NOMO-1 treated with DMSO at 0.1 percent for 48 hours (cell line): ENCODE measurements at regions not wholly inside any gene's neighbourhood (a gene's known extent, or its start where the extent isn't known, plus 50 kb on each side); places are given as distances from the start of the nearest gene placed in this dataset.
"Not testable (repeated sequence)": the region's sequence is repeated elsewhere in the genome, so short reads cannot be mapped to it uniquely, and the experiment has no call there.

Source experiments
- DNase-seq: peaks from one replicate; lab custom pipeline; 2025; ENCODE audit not compliant: unreplicated experiment; lab: John Stamatoyannopoulos, UW

DNA sequence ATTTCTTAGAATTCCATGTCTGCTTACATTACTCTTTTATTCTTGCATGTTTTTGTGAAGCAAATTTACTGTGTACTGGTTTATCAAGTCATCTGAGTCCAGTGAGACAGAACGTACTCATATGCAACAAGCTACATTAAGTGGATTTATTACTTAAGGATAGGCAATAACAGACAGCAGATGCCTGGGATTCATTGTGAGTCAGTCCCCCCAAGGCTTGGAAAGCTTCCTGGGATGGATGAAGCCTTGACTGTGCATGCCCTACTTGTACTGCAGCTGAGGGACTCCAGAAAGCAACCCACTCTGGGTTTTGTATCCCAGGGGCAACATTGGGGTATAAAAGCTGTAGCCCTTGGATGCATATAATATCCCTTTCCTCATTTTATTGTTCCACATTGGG is 113.4 kb upstream of the RAB18 start:
- no peak for DNase-seq

DNA sequence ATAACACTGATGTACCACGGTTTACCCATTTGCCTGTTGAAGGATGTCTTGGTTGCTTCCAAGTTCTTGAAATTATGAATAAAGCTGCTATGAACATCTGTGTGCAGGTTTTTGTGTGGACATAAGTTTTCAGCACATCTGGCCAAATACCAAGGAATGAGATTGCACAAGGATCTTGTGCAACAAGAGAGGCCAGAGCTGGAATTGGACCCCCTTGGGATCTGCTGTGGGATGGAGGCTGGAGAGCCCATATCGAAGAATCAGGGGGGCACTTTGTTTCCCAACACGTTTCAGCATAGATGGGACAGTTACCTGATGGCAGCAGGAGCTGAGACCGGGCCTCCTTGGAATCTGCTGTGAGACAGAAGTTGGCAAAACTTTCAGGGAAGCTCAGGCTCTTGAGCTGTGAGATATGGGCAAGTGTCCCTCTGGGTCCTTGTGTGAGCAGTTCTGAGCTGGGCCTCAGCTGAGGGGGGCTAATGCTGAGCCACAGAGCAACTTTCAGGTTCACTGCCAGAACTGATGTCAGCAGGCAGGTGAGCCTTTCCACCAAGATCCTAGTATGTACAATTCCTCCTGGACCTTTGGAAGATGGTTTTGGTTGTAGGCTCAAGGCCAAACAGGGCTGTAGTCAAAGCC is 115.2 kb upstream of the RAB18 start:
- DNase-seq, result no peak

DNA sequence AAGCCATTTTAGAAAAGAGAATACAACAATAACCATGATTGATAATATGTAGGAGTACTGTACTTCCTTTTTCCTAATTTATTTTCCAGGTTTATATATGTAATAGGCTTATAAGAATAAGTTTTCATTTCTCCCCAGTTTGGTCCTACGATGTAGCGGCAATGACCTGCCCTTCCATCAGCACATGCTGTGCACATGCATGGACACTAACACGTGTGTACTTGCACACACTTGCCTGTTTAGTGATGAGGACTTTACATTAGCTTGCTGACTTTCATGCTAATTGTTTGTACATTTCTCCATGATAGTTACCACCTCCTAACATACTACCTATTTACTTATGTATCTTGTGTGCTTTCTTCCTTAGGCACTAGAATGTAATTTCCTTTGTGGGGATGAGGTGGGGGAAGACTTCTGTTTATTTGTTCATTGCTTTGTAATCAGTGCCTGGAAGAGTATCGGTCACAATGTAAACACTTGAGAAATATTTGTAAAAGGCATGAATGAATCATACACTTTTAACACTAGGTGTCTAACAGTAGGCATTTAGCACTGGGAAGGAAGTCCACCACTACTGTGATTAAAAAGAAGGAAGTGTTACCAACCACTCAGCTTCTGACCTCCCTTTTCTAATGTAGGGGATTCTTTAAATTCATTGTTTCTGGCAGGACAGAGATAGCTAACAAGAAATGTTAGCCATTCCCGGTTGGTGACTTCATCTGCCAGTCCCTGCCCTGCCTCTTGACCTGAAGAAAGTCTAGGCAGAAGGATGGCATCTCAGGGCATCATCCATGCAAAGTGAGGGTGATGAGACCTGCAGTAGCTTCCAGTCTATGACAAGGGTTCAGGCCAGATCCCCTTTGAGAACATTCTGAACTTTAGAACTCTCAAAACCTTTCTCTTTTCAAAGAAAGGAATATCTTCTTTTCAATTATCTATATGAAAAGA is 120.2 kb upstream of the RAB18 start:
- peak; percentile 63 for DNase-seq

DNA sequence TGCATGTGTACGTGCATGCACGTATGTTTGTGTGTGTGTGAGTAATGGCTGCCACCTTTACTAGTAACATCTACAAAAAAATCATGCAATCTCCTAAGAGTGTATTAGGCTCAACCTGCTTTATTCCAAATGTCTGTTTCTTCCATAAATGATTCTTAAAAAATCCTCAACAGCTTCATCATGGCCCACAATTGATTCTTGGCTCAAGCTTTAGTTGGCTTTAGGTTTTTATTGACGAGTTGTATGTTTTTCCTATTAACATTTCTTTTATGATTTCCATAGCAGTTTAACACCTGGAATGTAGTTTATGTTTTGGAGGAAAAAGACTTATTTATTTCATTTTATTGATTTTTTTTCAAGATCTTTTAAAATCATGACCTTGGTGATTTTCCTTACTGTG is 121.9 kb upstream of the RAB18 start:
- no peak for DNase-seq

DNA sequence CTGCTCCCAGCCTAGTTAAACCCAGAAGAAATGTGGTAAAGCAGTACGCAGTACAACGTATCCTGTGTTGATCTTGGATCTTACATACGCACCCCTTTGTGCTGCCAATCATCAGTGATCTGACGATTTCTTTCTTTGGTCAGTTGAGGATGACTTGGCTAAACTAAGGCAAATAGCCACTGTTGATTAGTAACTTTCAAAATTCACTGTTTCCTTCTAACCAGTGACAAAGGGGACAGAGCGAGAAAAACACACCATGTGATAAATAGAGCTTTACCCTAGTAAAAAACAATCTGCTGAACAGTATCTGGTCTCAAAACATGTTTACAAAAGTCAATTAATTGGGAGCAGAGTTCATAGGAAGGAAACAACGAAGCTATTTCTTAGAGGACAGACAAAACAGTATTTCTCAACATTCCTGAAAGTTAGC is 123.2 kb upstream of the RAB18 start:
- DNase-seq, result no peak

DNA sequence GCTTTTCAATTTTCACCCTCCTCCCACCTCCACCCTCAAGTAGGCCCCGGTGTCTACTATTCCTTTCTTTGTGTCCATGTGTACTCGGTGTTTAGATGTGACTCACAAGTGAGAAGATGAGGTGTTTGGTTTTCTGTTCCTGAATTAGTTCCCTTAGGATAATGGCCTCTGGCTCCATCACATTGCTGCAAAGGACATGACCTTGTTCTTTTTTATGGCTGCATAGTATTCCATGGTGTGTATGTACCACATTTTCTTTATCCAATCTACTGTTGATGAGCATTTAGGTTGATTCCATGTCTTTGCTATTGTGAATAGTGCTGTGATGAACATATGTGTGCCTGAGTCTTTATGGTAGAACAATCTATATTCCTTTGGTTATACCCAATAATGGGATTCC is 125.1 kb upstream of the RAB18 start:
- not testable (repeated sequence) for DNase-seq

DNA sequence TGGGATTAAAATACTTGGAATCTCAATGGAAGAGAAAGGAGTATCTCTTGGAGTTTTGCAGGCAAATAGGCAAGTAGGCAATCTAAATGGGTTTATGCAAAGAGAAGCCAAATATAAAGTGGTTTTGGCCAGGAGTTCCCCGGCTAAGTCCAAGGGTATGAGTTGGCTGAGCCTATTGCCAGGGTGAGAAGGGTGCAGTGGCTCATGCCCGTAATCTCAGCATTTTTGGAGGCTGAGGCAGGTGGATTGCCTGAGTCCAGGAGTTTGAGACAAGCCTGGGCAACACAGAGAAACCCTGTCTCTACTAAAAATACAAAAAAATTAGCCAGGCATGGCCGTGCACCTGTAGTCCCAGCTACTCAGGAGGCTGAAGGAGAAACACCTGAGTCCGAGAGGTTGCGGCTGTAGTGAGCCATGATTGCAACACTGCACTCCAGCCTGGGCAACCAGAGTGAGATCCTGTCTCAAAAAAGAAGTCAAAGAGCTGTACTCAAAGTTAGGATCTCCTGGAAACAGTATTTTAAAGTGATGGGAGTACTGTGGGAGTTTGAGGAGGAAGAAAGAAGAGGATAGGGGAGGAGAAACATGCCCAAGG is 130.4 kb upstream of the RAB18 start:
- DNase-seq, result no peak

DNA sequence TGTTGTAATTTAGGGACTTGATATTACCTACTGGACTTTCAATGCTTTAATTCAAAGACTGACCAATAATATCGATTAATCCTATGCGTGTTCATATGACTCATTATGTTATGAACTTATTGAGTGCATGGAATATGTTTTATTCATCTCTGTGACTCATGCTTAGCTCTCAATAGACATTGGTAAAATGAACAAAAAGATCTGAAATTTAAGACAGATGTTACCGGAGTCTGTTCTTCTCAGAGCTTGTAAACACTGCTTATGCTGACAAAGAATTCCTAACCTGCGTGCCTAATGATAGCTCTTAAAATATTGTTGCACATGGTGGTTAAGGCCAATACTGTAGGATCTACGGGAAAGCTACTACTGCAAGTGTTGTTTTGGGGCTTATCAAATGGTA is 131.5 kb upstream of the ACBD5 start:
- DNase-seq, result no peak

DNA sequence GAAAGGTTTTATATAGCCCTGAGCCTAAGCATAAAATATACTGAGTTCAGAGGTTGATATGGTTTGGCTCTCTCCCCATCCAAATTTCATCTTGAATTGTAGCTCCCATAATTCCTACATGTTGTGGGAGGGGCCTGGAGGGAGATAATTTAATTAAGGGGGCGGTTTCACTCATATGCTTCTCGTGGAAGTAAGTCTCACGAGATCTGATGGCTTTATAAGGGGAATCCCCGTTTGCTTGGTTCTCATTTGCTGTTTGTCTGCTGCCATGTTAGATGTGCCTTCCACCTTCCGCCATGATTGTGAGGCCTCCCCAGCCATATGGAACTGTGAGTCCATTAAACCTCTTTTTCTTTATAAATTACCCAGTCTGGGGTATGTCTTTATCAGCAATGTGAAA is 130.8 kb upstream of the ACBD5 start:
- DNase-seq, result not testable (repeated sequence)

DNA sequence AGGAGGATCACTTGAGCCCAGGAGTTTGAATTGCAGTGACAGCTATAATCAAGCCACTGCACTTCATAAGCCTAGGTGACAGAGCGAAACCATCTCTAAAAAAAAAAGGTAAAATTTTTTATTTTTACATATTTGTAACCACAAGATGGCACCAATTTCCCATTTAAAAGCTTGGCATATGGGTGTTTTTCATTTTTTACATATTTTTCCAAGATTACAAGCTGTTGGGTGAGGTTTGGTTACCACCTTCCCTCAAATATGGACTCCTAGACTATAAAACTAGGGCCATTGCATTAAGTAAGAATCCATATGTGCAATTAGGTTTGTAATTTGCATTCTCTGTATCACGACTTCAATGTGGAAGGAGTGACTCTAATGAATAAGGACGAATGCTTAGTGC is 129.3 kb upstream of the ACBD5 start:
- peak; percentile 33 for DNase-seq

DNA sequence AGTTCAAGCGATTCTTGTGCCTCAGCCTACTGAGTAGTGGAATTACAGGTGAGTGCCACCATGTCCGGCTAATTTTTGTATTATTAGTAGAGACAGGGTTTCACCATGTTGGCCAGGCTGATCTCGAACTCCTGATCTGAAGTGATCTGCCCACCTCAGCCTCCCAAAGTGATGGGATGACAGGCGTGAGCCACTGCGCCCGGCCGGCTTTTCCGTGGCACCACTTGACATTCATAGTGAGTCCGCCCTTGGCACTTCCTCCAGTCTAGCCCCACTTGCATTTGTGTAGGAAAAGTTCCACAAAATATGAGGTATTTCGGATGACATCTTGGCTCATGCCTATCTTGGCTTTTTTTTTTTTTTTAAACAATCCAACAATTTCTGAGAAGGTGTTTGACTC is 128.1 kb upstream of the ACBD5 start:
- no peak for DNase-seq

DNA sequence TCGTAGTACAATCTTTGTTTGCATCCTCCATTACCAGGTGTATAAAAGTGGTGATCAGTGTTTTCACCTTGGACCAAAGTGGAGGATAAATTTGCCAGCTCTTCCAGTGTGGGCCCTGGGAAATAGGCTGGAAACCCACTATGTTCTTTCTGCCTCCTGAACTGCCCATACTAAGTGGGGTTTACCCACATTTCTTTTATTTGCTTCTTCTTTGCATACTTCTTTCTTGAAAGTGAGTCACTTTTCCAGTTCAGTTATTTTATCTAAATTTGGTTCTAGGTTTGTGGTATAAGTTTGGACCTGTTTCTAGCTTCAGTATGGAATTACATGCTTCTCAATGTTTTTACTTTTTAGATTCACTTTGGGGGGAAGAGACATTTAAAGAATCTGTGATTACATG is 126.2 kb upstream of the ACBD5 start:
- no peak for DNase-seq

DNA sequence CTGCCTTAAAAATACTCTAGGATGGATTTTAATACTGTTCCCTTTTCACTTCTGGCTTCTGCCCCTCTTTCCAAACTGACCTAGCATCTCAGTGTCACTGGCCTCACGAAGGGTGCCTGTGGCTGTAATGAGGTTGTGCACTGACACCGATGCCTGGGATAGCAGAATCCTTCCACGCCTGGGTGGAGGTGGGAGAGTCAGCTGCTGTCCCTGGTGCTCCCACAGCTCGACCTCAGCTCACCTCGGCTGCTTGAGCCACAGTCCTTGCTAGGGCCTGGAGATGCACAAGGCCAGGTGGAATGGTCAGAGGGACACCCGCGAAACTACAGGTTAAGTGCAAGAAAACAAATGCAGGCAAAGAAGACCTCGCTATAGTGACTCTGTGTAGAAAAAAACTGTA is 123.4 kb upstream of the ACBD5 start:
- no peak for DNase-seq

DNA sequence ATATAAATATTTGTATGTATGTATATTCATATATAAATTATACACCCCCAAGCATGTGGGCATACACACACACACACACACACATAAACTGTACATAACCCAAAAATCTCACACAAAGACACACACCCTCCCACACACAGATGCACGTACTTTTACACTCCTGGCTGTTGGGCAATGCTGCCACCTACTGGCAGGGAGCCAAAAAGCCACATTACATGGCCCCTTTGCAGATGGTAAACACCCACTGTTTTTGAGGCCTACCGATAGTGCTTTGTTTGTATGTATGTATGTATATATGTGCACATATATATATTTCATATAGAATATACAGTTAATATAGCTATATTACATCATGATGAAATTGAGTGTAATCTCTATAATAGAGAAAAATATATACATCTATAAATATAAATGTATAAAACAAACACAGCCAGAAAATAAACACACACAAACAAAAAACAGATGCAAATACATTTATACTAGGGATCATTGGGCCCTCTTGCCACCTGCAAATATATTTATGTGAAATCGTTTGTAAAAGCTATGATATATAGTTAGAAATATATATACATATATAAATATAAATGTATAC is 120.1 kb upstream of the ACBD5 start:
- peak; percentile 62 for DNase-seq

DNA sequence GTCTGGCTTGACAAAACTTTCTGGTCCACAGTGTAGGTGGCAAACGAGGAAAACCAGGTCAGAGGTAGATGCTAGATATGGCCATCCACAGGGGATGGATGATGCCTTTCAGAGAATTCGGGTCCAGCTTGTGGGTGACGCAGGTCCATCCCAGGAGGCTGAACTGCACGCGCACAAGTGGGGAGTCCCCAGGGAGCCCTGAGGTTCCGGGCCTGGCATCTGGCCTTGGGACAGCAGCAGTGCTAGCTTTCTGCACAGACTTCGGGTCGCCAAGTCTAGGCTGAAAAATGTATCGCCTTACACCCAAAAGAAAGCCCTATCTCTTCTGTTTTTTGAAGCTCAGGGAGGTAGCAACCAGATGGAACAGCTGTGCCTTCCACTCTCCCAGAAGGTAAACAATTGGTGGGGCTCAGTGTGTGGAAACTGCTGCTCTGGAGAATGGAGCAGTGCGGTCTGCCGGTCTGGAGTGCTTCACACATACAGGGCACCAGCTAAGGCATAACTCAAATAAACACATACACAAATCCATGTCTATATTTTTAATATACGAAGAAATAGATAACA is 119.3 kb upstream of the ACBD5 start:
- no peak for DNase-seq

DNA sequence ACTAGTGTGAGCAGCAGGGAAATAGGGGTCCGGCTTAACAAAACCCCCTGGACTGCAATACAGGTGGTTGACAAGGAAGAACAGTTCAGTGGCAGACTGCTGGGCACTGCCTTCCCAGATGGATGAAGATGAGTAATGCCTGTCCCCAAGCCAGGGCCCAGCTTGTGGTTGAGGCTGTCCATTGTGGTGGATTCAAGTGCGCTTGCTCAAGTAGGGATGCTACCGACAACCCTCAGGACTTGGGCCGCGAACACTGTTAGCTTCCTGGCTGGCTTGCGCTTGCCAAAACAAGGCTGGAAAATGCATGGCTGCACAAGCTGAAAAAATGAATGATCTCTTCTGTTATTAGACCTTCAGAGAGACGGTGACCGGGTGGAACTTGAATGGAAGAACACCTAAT is 116.1 kb upstream of the ACBD5 start:
- DNase-seq, result no peak

DNA sequence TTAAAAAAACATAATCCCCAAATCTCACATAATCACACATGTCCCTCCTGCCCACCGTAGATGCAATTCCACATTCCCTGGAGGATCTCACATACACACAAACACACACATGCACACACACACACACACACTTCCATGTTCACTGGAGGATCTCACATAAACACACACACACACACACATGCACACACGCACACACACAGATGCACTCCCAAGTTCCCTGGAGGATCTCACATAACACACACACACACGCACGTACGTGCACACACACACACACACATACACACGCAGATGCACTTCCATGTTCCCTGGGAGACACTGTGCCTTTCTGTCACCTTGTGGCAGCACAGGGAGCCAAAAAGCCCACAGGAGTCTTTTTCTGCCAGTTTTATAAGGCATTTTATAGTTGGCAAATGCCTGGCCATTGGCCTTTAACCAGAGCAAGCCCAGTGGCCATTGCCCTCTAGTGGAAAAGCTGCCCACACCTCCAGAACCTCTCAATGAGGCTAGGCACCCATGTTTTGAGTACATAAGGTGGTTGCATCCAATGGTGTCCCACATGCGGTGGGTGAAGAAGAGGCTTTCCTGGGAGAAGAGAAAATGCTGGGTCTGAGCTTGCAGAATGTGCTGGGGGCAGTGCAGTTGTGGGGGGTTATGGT is 115.4 kb upstream of the ACBD5 start:
- DNase-seq, result no peak

DNA sequence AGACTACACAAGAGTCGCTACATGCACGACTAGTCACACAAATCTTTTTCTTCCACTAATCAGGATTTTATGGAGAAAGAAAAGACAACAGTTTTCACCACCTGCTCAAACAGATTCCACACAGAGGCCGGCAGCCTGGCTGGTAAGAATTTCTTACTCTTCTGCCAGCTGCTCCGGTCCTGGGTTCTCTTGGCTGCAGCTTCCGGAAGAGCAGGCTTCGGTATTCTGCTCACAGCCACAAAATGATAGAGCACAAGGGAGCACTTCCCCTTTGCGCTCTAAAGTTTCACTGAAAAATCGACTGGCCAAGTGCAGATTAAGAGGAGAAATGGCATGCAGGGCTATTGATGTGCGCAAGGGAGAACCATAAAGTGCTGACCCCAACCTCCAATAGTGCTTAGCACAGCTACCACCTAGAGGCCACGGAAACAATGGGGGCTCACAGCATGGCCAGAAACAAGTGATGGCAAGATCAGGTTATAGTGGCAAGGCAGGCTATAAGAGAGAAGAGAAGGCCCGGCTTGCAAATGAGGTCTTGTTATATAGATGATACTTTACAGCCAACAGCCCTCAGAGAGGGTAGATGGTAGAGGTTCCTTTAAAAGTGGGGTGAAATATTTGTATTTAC is 114.2 kb upstream of the ACBD5 start:
- peak; percentile 91 for DNase-seq

DNA sequence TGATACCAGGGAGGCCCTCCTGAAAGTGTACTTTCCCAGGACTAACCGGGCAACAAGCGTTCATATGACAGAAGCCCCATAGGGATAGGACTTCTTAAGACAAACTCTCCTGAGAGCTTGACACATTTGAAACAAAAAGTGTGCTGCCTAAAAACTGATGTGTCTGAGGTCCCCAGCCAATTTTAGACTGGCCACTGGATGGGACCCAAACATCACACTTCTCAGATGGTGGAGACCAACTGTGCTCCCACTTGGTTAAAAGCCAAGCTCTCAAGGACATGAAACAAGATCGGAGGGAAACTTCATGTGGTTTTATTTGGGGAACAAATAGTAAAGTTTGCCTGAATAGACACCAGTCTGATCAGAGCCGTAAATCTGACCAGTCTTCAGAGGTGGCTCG is 113.5 kb upstream of the ACBD5 start:
- not testable (repeated sequence) for DNase-seq

DNA sequence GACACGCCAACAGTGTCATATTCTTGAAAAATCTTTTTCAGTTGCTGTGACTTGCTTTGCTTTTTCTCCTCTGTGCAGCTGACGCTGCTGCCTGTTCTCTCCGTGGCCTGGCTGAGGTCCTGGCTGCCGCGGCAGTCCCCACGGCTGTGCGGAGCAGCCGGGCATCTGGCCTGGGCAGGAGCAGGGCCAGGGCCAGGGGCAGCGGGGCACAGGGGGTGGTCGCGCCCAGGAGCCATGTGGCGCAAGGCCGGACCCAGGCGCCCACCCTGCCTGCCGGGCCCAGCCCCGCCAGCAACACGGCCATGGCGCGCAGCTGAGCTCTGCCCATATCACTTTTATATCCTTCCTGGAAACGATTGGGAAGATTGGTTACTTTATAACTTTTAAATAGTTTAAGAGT is 109.4 kb upstream of the ACBD5 start:
- no peak for DNase-seq
